H7 (cell line): ENCODE measurements at regions not wholly inside any gene's neighbourhood (a gene's known extent, or its start where the extent isn't known, plus 50 kb on each side); places are given as distances from the start of the nearest gene placed in this dataset.

ENCODE experiments used
- DNase-seq: peaks from one replicate; pipeline ENCODE4 v3.0.0; 2012
- H3K27me3 ChIP-seq: 2 replicates; pipeline ENCODE4 v1.6.0; 2011; ENCODE audit warnings: mild to moderate bottlenecking, low read length; ENCODE audit not compliant: control insufficient read depth, insufficient read depth
- H3K36me3 ChIP-seq: replicated peaks from 2 replicates; pipeline ENCODE4 v1.5.1; 2011; ENCODE audit warnings: low read length; ENCODE audit not compliant: control insufficient read depth, insufficient read depth
- H3K4me3 ChIP-seq: 2 replicates; pipeline ENCODE4 v1.5.1; 2011; ENCODE audit warnings: low read depth, mild to moderate bottlenecking, control low read depth, low read length, moderate library complexity; ENCODE audit not compliant: insufficient read depth

- H3K36me3 ChIP-seq = no peaks in the 10 kb centered on the region
- DNase-seq = peak; percentile 85
- no peak overlapping the region for H3K4me3 ChIP-seq
- peaks cover 4% of the 10 kb centered on the region; the same call in 1 of the 2 replicates for H3K27me3 ChIP-seq
These were observed 95.1 kb upstream of the FOXP4 start for GRCh38 chr6:41451039-41451438.

GRCh38 chr6:41451515-41452163, 94.5 kb upstream of the FOXP4 start:
- H3K36me3 ChIP-seq = no peaks in the 10 kb centered on the region
- no peak for DNase-seq

GRCh38 chr6:41452763-41453162, 93.4 kb upstream of the FOXP4 start:
- peak; percentile 55 for DNase-seq
- peaks cover 2% of the 10 kb centered on the region; the same call in 1 of the 2 replicates for H3K27me3 ChIP-seq
- H3K36me3 ChIP-seq = no peaks in the 10 kb centered on the region
- no peak overlapping the region for H3K4me3 ChIP-seq

More at GRCh38 chr6:41451515-41452163, 94.5 kb upstream of the FOXP4 start:
- Histone ChIP-seq H3K4me3 (no peak overlapping the region), H3K27me3 (peaks cover 4% of the 10 kb centered on the region; the same call in 1 of the 2 replicates)

- Histone ChIP-seq H3K36me3 (no peaks in the 10 kb centered on the region), H3K27me3 (peaks cover 2% of the 10 kb centered on the region), H3K4me3 (no peak overlapping the region)
- DNase-seq = no peak
These were observed 92.9 kb upstream of the FOXP4 start for GRCh38 chr6:41453244-41453643.

- no peak overlapping the region for H3K4me3 ChIP-seq
- DNase-seq = no peak
These were observed 91.9 kb upstream of the FOXP4 start for GRCh38 chr6:41454189-41454789.

GRCh38 chr6:41455410-41455809, 90.8 kb upstream of the FOXP4 start:
- no peak for DNase-seq
- Histone ChIP-seq H3K4me3 (no peak overlapping the region), H3K27me3 (peaks cover 2% of the 10 kb centered on the region), H3K36me3 (no peaks in the 10 kb centered on the region)

More at GRCh38 chr6:41454189-41454789, 91.9 kb upstream of the FOXP4 start:
- H3K27me3 ChIP-seq = peaks cover 2% of the 10 kb centered on the region
- H3K36me3 ChIP-seq = no peaks in the 10 kb centered on the region

GRCh38 chr6:41455818-41456217, 90.4 kb upstream of the FOXP4 start:
- H3K4me3 ChIP-seq = no peak overlapping the region
- H3K36me3 ChIP-seq = no peaks in the 10 kb centered on the region
- peaks cover 2% of the 10 kb centered on the region for H3K27me3 ChIP-seq
- no peak for DNase-seq

- Histone ChIP-seq H3K4me3 (no peak overlapping the region), H3K36me3 (no peaks in the 10 kb centered on the region), H3K27me3 (peaks cover 12% of the 10 kb centered on the region)
- no peak for DNase-seq
These were observed 88.9 kb upstream of the FOXP4 start for GRCh38 chr6:41457303-41457670.

GRCh38 chr6:41459738-41460137, 86.4 kb upstream of the FOXP4 start:
- no peak for DNase-seq
- H3K4me3 ChIP-seq = no peak overlapping the region
- no peaks in the 10 kb centered on the region for H3K36me3 ChIP-seq
- H3K27me3 ChIP-seq = peaks cover 21% of the 10 kb centered on the region

GRCh38 chr6:41460742-41461336, 85.3 kb upstream of the FOXP4 start:
- Histone ChIP-seq H3K36me3 (no peaks in the 10 kb centered on the region), H3K27me3 (peaks cover 22% of the 10 kb centered on the region), H3K4me3 (no peak overlapping the region)
- no peak for DNase-seq

- DNase-seq = no peak
- peaks cover 25% of the 10 kb centered on the region for H3K27me3 ChIP-seq
- no peak overlapping the region for H3K4me3 ChIP-seq
- no peaks in the 10 kb centered on the region for H3K36me3 ChIP-seq
These were observed 84.1 kb upstream of the FOXP4 start for GRCh38 chr6:41462033-41462432.

GRCh38 chr6:41463062-41463930, 82.9 kb upstream of the FOXP4 start:
- DNase-seq = peak; percentile 19

GRCh38 chr6:41464019-41464418, 82.2 kb upstream of the FOXP4 start:
- no peak for DNase-seq
- H3K4me3 ChIP-seq = no peak overlapping the region

More at GRCh38 chr6:41463062-41463930, 82.9 kb upstream of the FOXP4 start:
- H3K36me3 ChIP-seq = no peaks in the 10 kb centered on the region
- peaks cover 32% of the 10 kb centered on the region for H3K27me3 ChIP-seq
- H3K4me3 ChIP-seq = no peak overlapping the region

GRCh38 chr6:41464481-41464880, 81.7 kb upstream of the FOXP4 start:
- Histone ChIP-seq H3K27me3 (peaks cover 43% of the 10 kb centered on the region), H3K36me3 (no peaks in the 10 kb centered on the region), H3K4me3 (no peak overlapping the region)
- peak; percentile 7 for DNase-seq

More at GRCh38 chr6:41464019-41464418, 82.2 kb upstream of the FOXP4 start:
- no peaks in the 10 kb centered on the region for H3K36me3 ChIP-seq
- peaks cover 39% of the 10 kb centered on the region for H3K27me3 ChIP-seq
